CD4-positive, alpha-beta memory T cell (primary cell): ENCODE measurements at regions not wholly inside any gene's neighbourhood (a gene's known extent, or its start where the extent isn't known, plus 50 kb on each side); places are given as distances from the start of the nearest gene placed in this dataset.

Experiments
- CTCF ChIA-PET: fragments of 350-600 bp; sonication (Branson Sonifier 250); formaldehyde crosslinking; loops from one replicate; lab custom pipeline; 2021; ENCODE audit warnings: inconsistent platforms; ENCODE audit not compliant: partially characterized antibody; lab: Charles Lee
- POLR2A ChIA-PET: fragments of 350-600 bp; sonication (Branson Sonifier 250); formaldehyde crosslinking; loops from one replicate; lab custom pipeline; 2021; ENCODE audit not compliant: partially characterized antibody; lab: Charles Lee
- DNase-seq, 5 donors: peaks; one replicate each; pipeline versions ENCODE4 v3.0.0 to v3.0.0-alpha.2; 2020 to 2022; ENCODE audit warnings: mixed read lengths in 1 of 5
- H3K27ac ChIP-seq: one replicate; pipeline ENCODE4 v1.7.0; 2013; ENCODE audit warnings: low read depth, low read length
- H3K27me3 ChIP-seq: 2 replicates; pipeline ENCODE4 v1.7.0; 2013; ENCODE audit warnings: mild to moderate bottlenecking, low read length, moderate library complexity; ENCODE audit not compliant: insufficient read depth
- H3K36me3 ChIP-seq: 2 replicates; pipeline ENCODE4 v1.7.0; 2013; ENCODE audit warnings: mild to moderate bottlenecking, low read length, moderate library complexity; ENCODE audit not compliant: insufficient read depth
- H3K4me1 ChIP-seq: 2 replicates; pipeline ENCODE4 v1.7.0; 2013; ENCODE audit warnings: mild to moderate bottlenecking, low read length, moderate library complexity; ENCODE audit not compliant: insufficient read depth
- H3K4me3 ChIP-seq, 2 donors: one replicate each; pipeline ENCODE4 v1.7.0; 2013; ENCODE audit warnings: low read length in 2 of 2, mild to moderate bottlenecking in 1 of 2
- H3K9me3 ChIP-seq, 2 donors: one replicate each; pipeline ENCODE4 v1.7.0; 2013; ENCODE audit warnings: low read length in 2 of 2, control low read depth in 1 of 2; ENCODE audit not compliant: control insufficient read depth in 1 of 2
- H3K27ac Mint-ChIP-seq, 7 donors: one replicate each; pipeline ENCODE4 v1.8.0; 2020 to 2021; ENCODE audit warnings: mixed read lengths in 7 of 7, mild to moderate bottlenecking in 6 of 7, inconsistent platforms in 3 of 7, moderate library complexity in 3 of 7
- H3K27me3 Mint-ChIP-seq, 2 donors: one replicate each; pipeline ENCODE4 v1.8.0; 2020 to 2021; ENCODE audit warnings: mixed read lengths in 2 of 2
- H3K36me3 Mint-ChIP-seq, 2 donors: one replicate each; pipeline ENCODE4 v1.8.0; 2020 to 2021; ENCODE audit warnings: mixed read lengths in 2 of 2, inconsistent platforms in 1 of 2, mild to moderate bottlenecking in 1 of 2
- H3K4me1 Mint-ChIP-seq, 4 donors: one replicate each; pipeline ENCODE4 v1.8.0; 2020 to 2021; ENCODE audit warnings: mixed read lengths in 4 of 4, mild to moderate bottlenecking in 1 of 4
- H3K4me3 Mint-ChIP-seq, 8 donors: one replicate each; pipeline ENCODE4 v1.8.0; 2020 to 2021; ENCODE audit warnings: mixed read lengths in 8 of 8, mild to moderate bottlenecking in 7 of 8, moderate library complexity in 6 of 8, inconsistent platforms in 3 of 8
- H3K9me3 Mint-ChIP-seq, 8 donors: one replicate each; pipeline ENCODE4 v1.8.0; 2020 to 2021; ENCODE audit warnings: mixed read lengths in 8 of 8, mild to moderate bottlenecking in 5 of 8, inconsistent platforms in 3 of 8, moderate library complexity in 1 of 8
- intact Hi-C: fragments of 100-400 bp; cut with micrococcal nuclease; formaldehyde crosslinking; loops from one replicate; pipeline ENCODE4 v1.15.1; 2023

- Mint-ChIP-seq H3K27ac (no peak overlapping the region), H3K4me3 (no peak overlapping the region), H3K9me3 (peaks cover 0 to 14% (median 5%) of the 10 kb centered on the region in 8 donors), H3K36me3 (no peaks in the 10 kb centered on the region), H3K4me1 (no peaks in the 10 kb centered on the region), H3K27me3 (no peaks in the 10 kb centered on the region)
- DNase-seq: no peak
- Histone ChIP-seq H3K4me1 (no peaks in the 10 kb centered on the region), H3K27me3 (no peaks in the 10 kb centered on the region), H3K27ac (no peak overlapping the region), H3K4me3 (no peak overlapping the region), H3K36me3 (no peaks in the 10 kb centered on the region), H3K9me3 (no peaks in the 10 kb centered on the region)
- intact Hi-C loops: no loop called here
- ChIA-PET CTCF (no interaction called here), POLR2A (no interaction called here)
These were observed 1041.6 kb upstream of the PRKX start for GRCh38 chrX:4754878-4755604.

GRCh38 chrX:4741024-4741423, 1027.6 kb upstream of the PRKX start:
- Histone ChIP-seq H3K9me3 (no peaks in the 10 kb centered on the region), H3K27ac (no peak overlapping the region), H3K4me3 (no peak overlapping the region), H3K27me3 (no peaks in the 10 kb centered on the region), H3K4me1 (no peaks in the 10 kb centered on the region), H3K36me3 (no peaks in the 10 kb centered on the region)
- H3K9me3 Mint-ChIP-seq: peaks cover 0 to 32% (median 14%) of the 10 kb centered on the region in 8 donors
- DNase-seq: no peak
- ChIA-PET POLR2A (no interaction called here), CTCF (no interaction called here)
- no peaks in the 10 kb centered on the region for H3K4me1 Mint-ChIP-seq
- intact Hi-C loops: no loop called here
- no peak overlapping the region for H3K4me3 Mint-ChIP-seq
- H3K27ac Mint-ChIP-seq: no peak overlapping the region
- no peaks in the 10 kb centered on the region for H3K36me3 Mint-ChIP-seq
- no peaks in the 10 kb centered on the region for H3K27me3 Mint-ChIP-seq

DNA sequence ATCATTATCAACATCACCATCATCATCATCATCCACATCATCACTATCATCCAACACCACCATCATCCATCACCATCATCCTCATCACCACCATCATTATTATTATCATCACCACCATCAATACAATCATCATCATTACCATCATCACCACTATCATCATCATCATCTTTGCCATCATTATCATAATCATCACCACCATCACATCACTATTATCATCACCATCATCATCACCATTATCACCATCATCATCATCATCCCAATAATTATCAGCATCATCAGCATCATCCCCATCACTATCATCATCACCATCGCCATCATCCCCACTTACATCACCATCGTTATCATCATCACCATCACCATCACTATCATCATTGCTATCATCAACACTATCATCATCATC, 1021.9 kb upstream of the PRKX start:
- CTCF ChIA-PET: no interaction called here
- Mint-ChIP-seq H3K27ac (no peak overlapping the region), H3K36me3 (no peaks in the 10 kb centered on the region)

DNA sequence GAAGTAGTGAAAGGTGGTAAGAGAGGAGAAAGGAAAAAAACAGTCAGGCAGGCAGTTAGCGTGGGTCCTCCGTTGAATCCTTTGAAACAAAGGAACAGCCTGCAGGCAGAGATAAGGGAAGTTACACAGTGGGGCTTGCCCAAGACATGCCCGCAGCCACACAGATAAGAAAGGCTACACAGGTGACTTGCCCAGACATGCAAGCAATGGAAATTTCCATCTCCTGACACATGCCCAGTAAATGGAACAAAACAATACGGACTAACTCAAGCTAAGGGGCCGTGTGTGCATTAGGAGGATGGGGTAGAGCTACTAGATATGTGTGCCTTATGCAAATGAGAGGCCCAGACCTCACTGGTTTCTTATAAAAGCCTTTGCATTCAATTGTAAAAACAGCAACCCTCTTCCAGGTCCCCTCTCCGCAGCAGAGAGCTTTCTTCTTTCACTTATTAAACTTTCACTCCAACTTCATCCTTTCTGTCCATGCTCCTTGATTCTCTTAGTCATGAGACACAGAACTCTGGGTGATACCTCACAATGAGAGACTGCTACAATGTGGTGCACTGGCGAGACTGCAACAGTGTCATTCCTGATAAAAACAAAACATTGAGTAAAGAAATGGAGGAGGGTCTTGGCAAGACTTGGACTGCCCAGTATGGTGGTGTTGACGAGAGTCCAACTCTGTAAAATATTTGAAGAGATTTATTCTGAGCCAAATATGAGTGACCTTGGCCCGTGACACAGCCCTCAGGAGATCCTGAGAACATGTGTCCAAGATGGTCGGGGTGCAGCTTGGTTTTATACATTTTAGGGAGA, 997.4 kb upstream of the PRKX start:
- POLR2A ChIA-PET: no interaction called here
- no peaks in the 10 kb centered on the region for H3K36me3 ChIP-seq
- H3K36me3 Mint-ChIP-seq: no peaks in the 10 kb centered on the region
- intact Hi-C loops: no loop called here
- no peaks in the 10 kb centered on the region for H3K9me3 ChIP-seq
- H3K27ac Mint-ChIP-seq: no peak overlapping the region
- no peaks in the 10 kb centered on the region for H3K27me3 ChIP-seq
- no peaks in the 10 kb centered on the region for H3K4me1 Mint-ChIP-seq
- H3K27ac ChIP-seq: no peak overlapping the region
- no peak overlapping the region for H3K4me3 ChIP-seq
- no peaks in the 10 kb centered on the region for H3K4me1 ChIP-seq
- no peak overlapping the region for H3K4me3 Mint-ChIP-seq
- CTCF ChIA-PET: no interaction called here
- no peak for DNase-seq
- H3K27me3 Mint-ChIP-seq: no peaks in the 10 kb centered on the region
- H3K9me3 Mint-ChIP-seq: peaks cover 0 to 18% (median 10%) of the 10 kb centered on the region in 8 donors

More for the DNA sequence above, 1021.9 kb upstream of the PRKX start:
- Histone ChIP-seq H3K27me3 (no peaks in the 10 kb centered on the region), H3K4me3 (no peak overlapping the region), H3K9me3 (no peaks in the 10 kb centered on the region), H3K36me3 (no peaks in the 10 kb centered on the region), H3K27ac (no peak overlapping the region), H3K4me1 (no peaks in the 10 kb centered on the region)
- intact Hi-C loops: no loop called here
- Mint-ChIP-seq H3K4me1 (no peaks in the 10 kb centered on the region), H3K27me3 (no peaks in the 10 kb centered on the region), H3K4me3 (no peak overlapping the region), H3K9me3 (peaks cover 0 to 24% (median 8%) of the 10 kb centered on the region in 8 donors)
- no peak for DNase-seq
- POLR2A ChIA-PET: no interaction called here

GRCh38 chrX:4708970-4709760, 995.7 kb upstream of the PRKX start:
- Histone ChIP-seq H3K9me3 (no peaks in the 10 kb centered on the region), H3K36me3 (no peaks in the 10 kb centered on the region), H3K4me3 (no peak overlapping the region), H3K27ac (no peak overlapping the region), H3K27me3 (no peaks in the 10 kb centered on the region), H3K4me1 (no peaks in the 10 kb centered on the region)
- Mint-ChIP-seq H3K27me3 (no peaks in the 10 kb centered on the region), H3K4me3 (no peak overlapping the region), H3K27ac (no peak overlapping the region), H3K4me1 (no peaks in the 10 kb centered on the region), H3K9me3 (peaks cover 0 to 11% (median 7%) of the 10 kb centered on the region in 8 donors), H3K36me3 (no peaks in the 10 kb centered on the region)
- intact Hi-C loops: no loop called here
- CTCF ChIA-PET: no interaction called here
- no peak for DNase-seq
- POLR2A ChIA-PET: no interaction called here

GRCh38 chrX:4706961-4707360, 993.5 kb upstream of the PRKX start:
- H3K4me1 ChIP-seq: no peaks in the 10 kb centered on the region
- Mint-ChIP-seq H3K36me3 (no peaks in the 10 kb centered on the region), H3K9me3 (peaks cover 0 to 15% (median 6%) of the 10 kb centered on the region in 8 donors), H3K4me1 (no peaks in the 10 kb centered on the region), H3K27me3 (no peaks in the 10 kb centered on the region), H3K4me3 (no peak overlapping the region), H3K27ac (no peak overlapping the region)
- H3K9me3 ChIP-seq: no peaks in the 10 kb centered on the region
- intact Hi-C loops: no loop called here
- H3K27me3 ChIP-seq: no peaks in the 10 kb centered on the region
- CTCF ChIA-PET: no interaction called here
- H3K4me3 ChIP-seq: no peak overlapping the region
- POLR2A ChIA-PET: no interaction called here
- H3K27ac ChIP-seq: no peak overlapping the region
- DNase-seq: no peak
- H3K36me3 ChIP-seq: no peaks in the 10 kb centered on the region

DNA sequence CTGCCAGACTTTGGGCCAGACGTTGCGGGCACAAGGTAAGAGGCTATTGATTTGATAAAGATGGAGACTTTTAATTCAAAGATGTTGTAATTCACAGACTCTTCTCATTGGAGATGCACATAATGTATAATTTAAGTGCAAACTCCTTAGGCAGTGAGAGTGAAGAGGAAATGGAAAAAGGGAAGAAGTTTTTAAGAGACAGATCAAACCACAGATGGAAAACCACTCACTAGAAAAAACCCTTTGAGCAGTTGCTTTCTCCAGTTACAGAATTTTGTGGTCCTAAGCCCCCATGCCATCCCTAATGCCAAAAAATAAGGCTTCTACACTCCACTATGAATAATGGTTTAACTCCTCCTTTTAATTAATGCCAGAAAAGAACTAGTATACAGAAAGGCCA, 977.1 kb upstream of the PRKX start:
- Mint-ChIP-seq H3K9me3 (peaks cover 0 to 29% (median 11%) of the 10 kb centered on the region in 8 donors), H3K4me3 (no peak overlapping the region), H3K36me3 (no peaks in the 10 kb centered on the region), H3K4me1 (no peaks in the 10 kb centered on the region), H3K27me3 (no peaks in the 10 kb centered on the region), H3K27ac (no peak overlapping the region)
- no peak overlapping the region for H3K4me3 ChIP-seq
- DNase-seq: no peak
- ChIA-PET POLR2A (no interaction called here), CTCF (no interaction called here)
- H3K9me3 ChIP-seq: no peaks in the 10 kb centered on the region
- H3K27me3 ChIP-seq: no peaks in the 10 kb centered on the region
- intact Hi-C loops: no loop called here
- no peaks in the 10 kb centered on the region for H3K36me3 ChIP-seq
- no peaks in the 10 kb centered on the region for H3K4me1 ChIP-seq
- no peak overlapping the region for H3K27ac ChIP-seq
